BJ (cell line): ENCODE measurements at regions not wholly inside any gene's neighbourhood (a gene's known extent, or its start where the extent isn't known, plus 50 kb on each side); places are given as distances from the start of the nearest gene placed in this dataset.

Source experiments
- CTCF ChIA-PET: fragments of 350-600 bp; formaldehyde crosslinking; extraction: SDS; loops from one replicate; lab custom pipeline; 2021; ENCODE audit warnings: antibody characterized with exemption, inconsistent platforms; lab: Yijun Ruan, JAX
- POLR2A ChIA-PET: fragments of 300-600 bp; sonication (Branson Sonifier 250); formaldehyde crosslinking; extraction: SDS; loops from one replicate; lab custom pipeline; 2021; ENCODE audit warnings: antibody characterized with exemption; lab: Charles Lee
- DNase-seq: peaks from one replicate; pipeline ENCODE4 v3.0.0-alpha.2; 2011; ENCODE audit warnings: low read depth
- H3K27me3 ChIP-seq: 2 replicates; pipeline ENCODE4 v1.6.0; 2011; ENCODE audit warnings: low read length; ENCODE audit not compliant: control insufficient read depth, insufficient read depth
- H3K36me3 ChIP-seq: 2 replicates; pipeline ENCODE4 v1.5.1; 2011; ENCODE audit warnings: low read length; ENCODE audit not compliant: control insufficient read depth, insufficient read depth
- H3K4me3 ChIP-seq: 2 replicates; pipeline ENCODE4 v1.5.1; 2011; ENCODE audit warnings: low read depth, mild to moderate bottlenecking, control low read depth, low read length
- CTCF ChIP-seq: IDR thresholded peaks from 2 replicates; pipeline ENCODE4 v1.5.1; 2011; ENCODE audit warnings: low read depth, mild to moderate bottlenecking, control low read depth, inconsistent platforms, low read length, moderate library complexity; ENCODE audit not compliant: insufficient read depth

GRCh38 chr5:117055517-117055916 is 480.9 kb upstream of the SEMA6A start:
- Histone ChIP-seq H3K27me3 (no peaks in the 10 kb centered on the region), H3K4me3 (no peak overlapping the region), H3K36me3 (no peaks in the 10 kb centered on the region)
- ChIA-PET CTCF (no interaction called here), POLR2A (no interaction called here)
- no peak for TF ChIP-seq CTCF
- DNase-seq = no peak

GRCh38 chr5:117054911-117055310 is 480.3 kb upstream of the SEMA6A start:
- no peak for TF ChIP-seq CTCF
- Histone ChIP-seq H3K36me3 (no peaks in the 10 kb centered on the region), H3K27me3 (no peaks in the 10 kb centered on the region), H3K4me3 (no peak overlapping the region)
- DNase-seq = no peak
- CTCF ChIA-PET = no interaction called here
- POLR2A ChIA-PET = no interaction called here

- POLR2A ChIA-PET = no interaction called here
- DNase-seq = no peak
- TF ChIP-seq CTCF = no peak
- Histone ChIP-seq H3K27me3 (no peaks in the 10 kb centered on the region), H3K4me3 (no peak overlapping the region), H3K36me3 (no peaks in the 10 kb centered on the region)
- CTCF ChIA-PET = no interaction called here
Observed at GRCh38 chr5:117054141-117054540, 479.5 kb upstream of the SEMA6A start.

GRCh38 chr5:117041926-117042595 is 467.4 kb upstream of the SEMA6A start:
- no peaks in the 10 kb centered on the region for H3K27me3 ChIP-seq
- POLR2A ChIA-PET = no interaction called here
- TF ChIP-seq CTCF = no peak
- DNase-seq = no peak
- no peaks in the 10 kb centered on the region for H3K36me3 ChIP-seq
- CTCF ChIA-PET = no interaction called here
- H3K4me3 ChIP-seq = no peak overlapping the region

GRCh38 chr5:117039035-117039434 is 464.4 kb upstream of the SEMA6A start:
- no peak for DNase-seq
- ChIA-PET CTCF (no interaction called here), POLR2A (no interaction called here)
- H3K36me3 ChIP-seq = no peaks in the 10 kb centered on the region
- H3K27me3 ChIP-seq = no peaks in the 10 kb centered on the region
- TF ChIP-seq CTCF = no peak
- no peak overlapping the region for H3K4me3 ChIP-seq
